H9 (cell line): ENCODE measurements at regions not wholly inside any gene's neighbourhood (a gene's known extent, or its start where the extent isn't known, plus 50 kb on each side); places are given as distances from the start of the nearest gene placed in this dataset.
A peak's percentile ranks its signal among the peaks of the same experiment; 100 is the strongest.

Experiments used
- DNase-seq: peaks from one replicate; pipeline ENCODE4 v3.0.0-alpha.2; 2017
- H2AFZ ChIP-seq: one replicate; pipeline ENCODE4 v1.6.1; 2013; ENCODE audit warnings: mild to moderate bottlenecking, low read length, control low read depth, moderate library complexity
- H2AK5ac ChIP-seq: 2 replicates; pipeline ENCODE4 v1.6.1; 2013; ENCODE audit warnings: low read length, control low read depth, mixed read lengths; ENCODE audit not compliant: insufficient read length
- H2BK120ac ChIP-seq: one replicate; pipeline ENCODE4 v1.6.1; 2013; ENCODE audit warnings: low read depth, mild to moderate bottlenecking, low read length, control low read depth, inconsistent platforms; ENCODE audit not compliant: poor library complexity, severe bottlenecking
- H2BK12ac ChIP-seq: 2 replicates; pipeline ENCODE4 v1.6.1; 2013; ENCODE audit warnings: low read length, control low read depth, mixed read lengths, low read depth; ENCODE audit not compliant: insufficient read length
- H2BK15ac ChIP-seq: 2 replicates; pipeline ENCODE4 v1.6.1; 2013; ENCODE audit warnings: low read depth, low read length, control low read depth
- H2BK20ac ChIP-seq: one replicate; pipeline ENCODE4 v1.6.1; 2013; ENCODE audit warnings: low read depth, mild to moderate bottlenecking, low read length, control low read depth, inconsistent platforms; ENCODE audit not compliant: poor library complexity, severe bottlenecking
- H2BK5ac ChIP-seq: 2 replicates; pipeline ENCODE4 v1.6.1; 2013; ENCODE audit warnings: low read length, control low read depth, mixed read lengths; ENCODE audit not compliant: insufficient read length
- H3K14ac ChIP-seq: 2 replicates; pipeline ENCODE4 v1.6.1; 2013; ENCODE audit warnings: low read length, control low read depth; ENCODE audit not compliant: insufficient read depth
- H3K18ac ChIP-seq: 2 replicates; pipeline ENCODE4 v1.6.1; 2013; ENCODE audit warnings: low read depth, mild to moderate bottlenecking, mixed read lengths, low read length, control low read depth; ENCODE audit not compliant: insufficient read length
- H3K23ac ChIP-seq: 2 replicates; pipeline ENCODE4 v1.6.1; 2013; ENCODE audit warnings: low read length, control low read depth, mixed read lengths, low read depth; ENCODE audit not compliant: insufficient read length
- H3K23me2 ChIP-seq: 2 replicates; pipeline ENCODE4 v1.6.1; 2013; ENCODE audit warnings: low read depth, mild to moderate bottlenecking, mixed read lengths, low read length, control low read depth; ENCODE audit not compliant: insufficient read length, poor library complexity, severe bottlenecking
- H3K27ac ChIP-seq: 2 replicates; pipeline ENCODE4 v1.5.1; 2013; ENCODE audit warnings: low read length, control low read depth, mixed read lengths, low read depth; ENCODE audit not compliant: insufficient read length
- H3K27me3 ChIP-seq: 2 replicates; pipeline ENCODE4 v1.6.1; 2013; ENCODE audit warnings: low read length, control low read depth, inconsistent platforms; ENCODE audit not compliant: insufficient read depth
- H3K4ac ChIP-seq: 2 replicates; pipeline ENCODE4 v1.6.1; 2013; ENCODE audit warnings: low read depth, mild to moderate bottlenecking, control low read depth, inconsistent platforms, low read length, moderate library complexity
- H3K4me1 ChIP-seq: 2 replicates; pipeline ENCODE4 v1.6.1; 2013; ENCODE audit warnings: low read length, control low read depth, inconsistent platforms; ENCODE audit not compliant: insufficient read depth
- H3K4me2 ChIP-seq: 2 replicates; pipeline ENCODE4 v1.6.1; 2013; ENCODE audit warnings: low read length, control low read depth, mixed read lengths; ENCODE audit not compliant: insufficient read length, insufficient read depth
- H3K56ac ChIP-seq: 2 replicates; pipeline ENCODE4 v1.6.1; 2013; ENCODE audit warnings: low read depth, mild to moderate bottlenecking, mixed read lengths, low read length, control low read depth; ENCODE audit not compliant: insufficient read length
- H3K79me1 ChIP-seq: 2 replicates; pipeline ENCODE4 v1.6.1; 2013; ENCODE audit warnings: low read depth, mild to moderate bottlenecking, moderate library complexity, low read length, control low read depth, inconsistent platforms; ENCODE audit not compliant: insufficient read depth, poor library complexity, severe bottlenecking
- H3K79me2 ChIP-seq: 2 replicates; pipeline ENCODE4 v1.6.1; 2013; ENCODE audit warnings: low read length, control low read depth, inconsistent platforms; ENCODE audit not compliant: insufficient read depth
- H3K9ac ChIP-seq: 2 replicates; pipeline ENCODE4 v1.6.1; 2013; ENCODE audit warnings: low read length, control low read depth, mixed read lengths; ENCODE audit not compliant: insufficient read length; ENCODE audit errors: extremely low read depth
- H3K9me3 ChIP-seq: one replicate; pipeline ENCODE4 v1.6.1; 2013; ENCODE audit warnings: low read depth, low read length, inconsistent platforms; ENCODE audit not compliant: control insufficient read depth
- H3T11ph ChIP-seq: one replicate; pipeline ENCODE4 v1.6.1; 2013; ENCODE audit warnings: mild to moderate bottlenecking, low read length, control low read depth, inconsistent platforms
- H4K20me1 ChIP-seq: one replicate; pipeline ENCODE4 v1.6.1; 2013; ENCODE audit not compliant: control insufficient read depth, insufficient read length, insufficient read depth
- H4K5ac ChIP-seq: 2 replicates; pipeline ENCODE4 v1.6.1; 2013; ENCODE audit warnings: low read depth, mild to moderate bottlenecking, mixed read lengths, low read length, control low read depth; ENCODE audit not compliant: insufficient read length
- H4K8ac ChIP-seq: replicated peaks from 2 replicates; pipeline ENCODE4 v1.6.1; 2013; ENCODE audit warnings: low read length, control low read depth, mixed read lengths, low read depth; ENCODE audit not compliant: insufficient read length
- H4K91ac ChIP-seq: 2 replicates; pipeline ENCODE4 v1.6.1; 2013; ENCODE audit warnings: low read depth, mild to moderate bottlenecking, moderate library complexity, mixed read lengths, low read length, control low read depth; ENCODE audit not compliant: insufficient read length
- H3K27ac Mint-ChIP-seq, 3 experiments: 2 replicates in 2 of 3; 3 replicates in 1 of 3; pipeline ENCODE4 v1.8.0; 2020 to 2021; ENCODE audit warnings: mixed read lengths in 3 of 3, mild to moderate bottlenecking in 1 of 3, moderate library complexity in 1 of 3
- H3K27me3 Mint-ChIP-seq: 2 replicates; pipeline ENCODE4 v1.8.0; 2021; ENCODE audit warnings: low read depth, mild to moderate bottlenecking, moderate library complexity, mixed read lengths
- H3K36me3 Mint-ChIP-seq, 3 experiments: 2 replicates in 2 of 3; 3 replicates in 1 of 3; pipeline ENCODE4 v1.8.0; 2020 to 2021; ENCODE audit warnings: low read depth in 3 of 3, mixed read lengths in 3 of 3; ENCODE audit not compliant: insufficient read depth in 1 of 3
- H3K4me1 Mint-ChIP-seq, 2 experiments: 2 replicates each; pipeline ENCODE4 v1.8.0; 2020; ENCODE audit warnings: mixed read lengths in 2 of 2
- H3K4me3 Mint-ChIP-seq, 2 experiments: 2 replicates in 1 of 2; 3 replicates in 1 of 2; pipeline ENCODE4 v1.8.0; 2020 to 2021; ENCODE audit warnings: mild to moderate bottlenecking in 2 of 2, mixed read lengths in 2 of 2, moderate library complexity in 1 of 2
- H3K9me3 Mint-ChIP-seq, 2 experiments: 2 replicates in 1 of 2; 3 replicates in 1 of 2; pipeline ENCODE4 v1.8.0; 2020; ENCODE audit warnings: mild to moderate bottlenecking in 2 of 2, mixed read lengths in 2 of 2, moderate library complexity in 1 of 2
- WGBS: extraction: QIAGEN DNeasy Blood & Tissue Kit; methylation state at CpG from one replicate; pipeline ENCODE4 v1.1.7; 2013; ENCODE audit warnings: missing lambda C conversion rate, low lambda C conversion rate, mixed read lengths; ENCODE audit not compliant: insufficient read length; ENCODE audit errors: extremely low coverage; 5-methylcytosine and 5-hydroxymethylcytosine counted together
- TF ChIP-seq, protein P1 (sequence below): fragments of 200-600 bp; sonication (generic); conservative IDR thresholded peaks from 3 replicates; pipeline ENCODE4 v1.8.0; 2021; ENCODE audit warnings: antibody characterized with exemption, mild to moderate bottlenecking

DNA sequence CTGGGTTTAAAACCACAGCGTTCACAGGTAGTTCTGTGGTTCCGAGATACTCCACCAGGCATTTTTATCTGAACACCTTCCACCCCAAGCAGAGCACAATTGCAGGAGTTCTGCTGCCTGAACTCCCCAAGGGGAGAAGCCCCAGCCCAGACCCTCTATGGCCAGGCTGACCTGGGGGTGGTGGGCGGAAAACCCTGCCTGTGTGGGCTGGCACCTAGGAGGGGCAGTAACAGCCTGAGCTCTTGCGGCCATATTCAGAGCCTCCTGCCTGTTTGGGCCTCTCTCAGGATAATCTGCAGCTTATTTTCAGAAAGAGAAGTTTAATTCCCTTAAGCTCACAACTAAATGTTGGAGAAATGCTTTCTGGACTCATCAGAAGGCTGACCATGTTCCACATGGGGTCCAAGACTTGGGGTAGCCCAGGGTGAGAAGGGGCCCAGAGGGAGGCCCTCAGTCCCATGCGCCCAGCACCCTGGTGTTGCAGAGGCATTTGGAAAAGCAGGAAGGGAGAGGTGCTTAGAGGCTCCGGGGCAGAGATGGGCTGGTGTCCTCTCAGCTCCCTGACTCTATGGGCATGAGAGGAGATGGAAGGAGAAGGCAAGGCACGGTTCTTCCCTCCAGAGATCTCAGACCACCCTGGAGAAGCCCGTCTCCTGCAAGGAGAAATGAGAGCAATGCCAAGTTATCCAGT is 195.6 kb upstream of the TPM1 start:
- H3K56ac ChIP-seq, result no peak overlapping the region
- no peak overlapping the region for H3K4me2 ChIP-seq
- H3K9ac ChIP-seq, result no peak overlapping the region
- no peak for DNase-seq
- H3T11ph ChIP-seq, result no peak overlapping the region
- no peak overlapping the region for H3K23ac ChIP-seq
- no peak overlapping the region for H3K4ac ChIP-seq
- no peak overlapping the region for H4K91ac ChIP-seq
- H3K18ac ChIP-seq, result no peak overlapping the region
- no peak overlapping the region for H2BK12ac ChIP-seq
- TF ChIP-seq, protein P1, sequence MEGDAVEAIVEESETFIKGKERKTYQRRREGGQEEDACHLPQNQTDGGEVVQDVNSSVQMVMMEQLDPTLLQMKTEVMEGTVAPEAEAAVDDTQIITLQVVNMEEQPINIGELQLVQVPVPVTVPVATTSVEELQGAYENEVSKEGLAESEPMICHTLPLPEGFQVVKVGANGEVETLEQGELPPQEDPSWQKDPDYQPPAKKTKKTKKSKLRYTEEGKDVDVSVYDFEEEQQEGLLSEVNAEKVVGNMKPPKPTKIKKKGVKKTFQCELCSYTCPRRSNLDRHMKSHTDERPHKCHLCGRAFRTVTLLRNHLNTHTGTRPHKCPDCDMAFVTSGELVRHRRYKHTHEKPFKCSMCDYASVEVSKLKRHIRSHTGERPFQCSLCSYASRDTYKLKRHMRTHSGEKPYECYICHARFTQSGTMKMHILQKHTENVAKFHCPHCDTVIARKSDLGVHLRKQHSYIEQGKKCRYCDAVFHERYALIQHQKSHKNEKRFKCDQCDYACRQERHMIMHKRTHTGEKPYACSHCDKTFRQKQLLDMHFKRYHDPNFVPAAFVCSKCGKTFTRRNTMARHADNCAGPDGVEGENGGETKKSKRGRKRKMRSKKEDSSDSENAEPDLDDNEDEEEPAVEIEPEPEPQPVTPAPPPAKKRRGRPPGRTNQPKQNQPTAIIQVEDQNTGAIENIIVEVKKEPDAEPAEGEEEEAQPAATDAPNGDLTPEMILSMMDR, result no peak
- H4K20me1 ChIP-seq, result no peaks in the 10 kb centered on the region
- H3K23me2 ChIP-seq, result no peaks in the 10 kb centered on the region
- no peak overlapping the region for H3K14ac ChIP-seq
- no peak overlapping the region for H2BK15ac ChIP-seq
- H4K5ac ChIP-seq, result no peak overlapping the region
- H3K79me2 ChIP-seq, result no peaks in the 10 kb centered on the region
- peaks cover 27% of the 10 kb centered on the region for H3K4me1 ChIP-seq
- H3K9me3 Mint-ChIP-seq, result no peaks in the 10 kb centered on the region
- no peaks in the 10 kb centered on the region for H3K27me3 Mint-ChIP-seq
- no peak overlapping the region for H2BK20ac ChIP-seq
- WGBS, result no CpG with 5 or more reads among the region's 8 CpGs
- peaks cover 64 to 70% of the 10 kb centered on the region in 2 experiments for H3K4me1 Mint-ChIP-seq
- H3K4me3 Mint-ChIP-seq, result no peak overlapping the region
- 0 out of 7 replicates have a peak, but pooled peaks cover 0 to 2% (median 0%) of the 10 kb centered on the region in 3 experiments for H3K36me3 Mint-ChIP-seq
- peak overlapping the region in 2 of 3 experiments; percentile 21 to 86; a peak in 3 of 7 replicates for H3K27ac Mint-ChIP-seq
- no peak overlapping the region for H2BK120ac ChIP-seq
- no peaks in the 10 kb centered on the region for H3K27me3 ChIP-seq
- H4K8ac ChIP-seq, result no peak overlapping the region
- no peak overlapping the region for H2AK5ac ChIP-seq
- no peak overlapping the region for H3K27ac ChIP-seq
- no peak overlapping the region for H2BK5ac ChIP-seq
- H2AFZ ChIP-seq, result no peak overlapping the region
- H3K79me1 ChIP-seq, result no peaks in the 10 kb centered on the region
- no peaks in the 10 kb centered on the region for H3K9me3 ChIP-seq
